Upper lobe of left lung (tissue), 6 donors: ENCODE measurements at regions not wholly inside any gene's neighbourhood (a gene's known extent, or its start where the extent isn't known, plus 50 kb on each side); places are given as distances from the start of the nearest gene placed in this dataset.

ENCODE experiments used
- ATAC-seq, 2 donors: fragments of 200-7000 bp; cut with Tn5 transposase; one replicate each; pipeline ENCODE4 v1.9.1; 2022; ENCODE audit warnings: mild to moderate bottlenecking in 2 of 2, moderate library complexity in 2 of 2; ENCODE audit not compliant: low FRiP score in 2 of 2
- DNase-seq, 2 donors: peaks; one replicate each; pipeline ENCODE4 v3.0.0-alpha.2; 2019 to 2020
- H3K27ac ChIP-seq, 4 donors: fragments of 200-600 bp; sonication (generic); one replicate each; pipeline ENCODE4 v1.5.1; 2016 to 2019
- H3K27me3 ChIP-seq, 4 donors: fragments of 200-600 bp; sonication (generic); one replicate each; pipeline ENCODE4 v1.5.1; 2017 to 2019
- H3K36me3 ChIP-seq, 4 donors: fragments of 200-600 bp; sonication (generic); one replicate each; pipeline ENCODE4 v1.5.1; 2016 to 2019
- H3K4me1 ChIP-seq, 4 donors: fragments of 200-600 bp; sonication (generic); one replicate each; pipeline ENCODE4 v1.5.1; 2018 to 2019
- H3K4me3 ChIP-seq, 4 donors: fragments of 200-600 bp; sonication (generic); one replicate each; pipeline ENCODE4 v1.5.1; 2017 to 2019; ENCODE audit warnings: mild to moderate bottlenecking in 2 of 4, moderate library complexity in 1 of 4
- H3K9me3 ChIP-seq, 4 donors: fragments of 200-600 bp; sonication (generic); one replicate each; pipeline ENCODE4 v1.5.1; 2018 to 2019
- CTCF ChIP-seq, 6 experiments: fragments of 450-650 bp in 4 of 6; fragments of 200-600 bp in 2 of 6; sonication (generic) in 2 of 6; IDR thresholded peaks; one replicate each; pipeline ENCODE4 v1.5.1; 2016 to 2019; ENCODE audit warnings: antibody characterized with exemption in 6 of 6
- EP300 ChIP-seq, 4 donors: sonication (generic); formaldehyde crosslinking; IDR thresholded peaks; one replicate each; pipeline ENCODE4 v1.5.1; 2017; ENCODE audit warnings: antibody characterized with exemption in 4 of 4, control low read depth in 2 of 4
- POLR2A ChIP-seq, 4 donors: fragments of 450-650 bp; IDR thresholded peaks; one replicate each; pipeline ENCODE4 v1.5.1; 2016 to 2017; ENCODE audit warnings: antibody characterized with exemption in 4 of 4, mild to moderate bottlenecking in 2 of 4
- POLR2AphosphoS5 ChIP-seq, 2 donors: sonication (generic); formaldehyde crosslinking; IDR thresholded peaks; one replicate each; pipeline ENCODE4 v1.5.1; 2017; ENCODE audit warnings: antibody characterized with exemption in 2 of 2
- WGBS, 2 donors: methylation state at CpG; one replicate each; pipeline ENCODE4 v1.1.5; 2017 to 2018; 5-methylcytosine and 5-hydroxymethylcytosine counted together
- donor health status: DM: no; HTN: no; CAD: no; lungs with moderate emphysema.
- donor health status: DM: no; HTN: yes; CAD: no; lungs with severe emphysema.

- Histone ChIP-seq H3K9me3 (no peaks in the 10 kb centered on the region), H3K4me1 (no peaks in the 10 kb centered on the region), H3K4me3 (no peak overlapping the region), H3K36me3 (no peaks in the 10 kb centered on the region), H3K27ac (no peak overlapping the region), H3K27me3 (no peaks in the 10 kb centered on the region)
- ATAC-seq: no peak
- TF ChIP-seq EP300 (IDR thresholded peaks at IDR 0.05): no peak
- TF ChIP-seq POLR2AphosphoS5 (IDR thresholded peaks at IDR 0.05): no peak
- TF ChIP-seq POLR2A (IDR thresholded peaks at IDR 0.05): no peak
- no peak for TF ChIP-seq CTCF (IDR thresholded peaks at IDR 0.05)
- 73 to 75% methylated on average over 9 of the region's 9 CpGs for WGBS, 2 donors
- DNase-seq: no peak
These were observed 444.0 kb upstream of the ZNF608 start for GRCh38 chr5:125190232-125191087.

DNA sequence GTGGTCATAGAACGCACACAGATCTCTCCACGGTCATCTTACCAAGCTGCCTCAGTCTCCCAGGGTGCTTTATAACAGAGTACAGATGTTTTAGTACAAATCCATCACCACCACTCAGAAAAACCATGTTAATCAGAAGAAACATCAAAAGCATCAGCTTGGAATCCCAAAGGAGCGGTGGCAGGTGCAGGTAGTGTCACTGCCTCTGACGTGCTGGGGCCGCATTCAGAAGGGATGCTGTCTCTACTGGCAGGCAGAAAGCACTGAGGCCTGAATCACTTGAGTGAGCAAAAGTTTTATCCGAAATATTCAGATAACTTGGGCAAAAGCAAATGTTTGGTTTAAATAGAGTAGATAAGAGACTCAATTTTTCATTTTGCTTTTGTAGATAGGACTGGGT lies 448.4 kb upstream of the ZNF608 start:
- no peak for ATAC-seq
- TF ChIP-seq POLR2A (IDR thresholded peaks at IDR 0.05): no peak
- no peak for TF ChIP-seq EP300 (IDR thresholded peaks at IDR 0.05)
- no peak for TF ChIP-seq CTCF (IDR thresholded peaks at IDR 0.05)
- no peak for TF ChIP-seq POLR2AphosphoS5 (IDR thresholded peaks at IDR 0.05)
- H3K27me3 ChIP-seq: no peaks in the 10 kb centered on the region

GRCh38 chr5:125196481-125197111 lies 450.2 kb upstream of the ZNF608 start:
- ATAC-seq (no peak), DNase-seq (no peak)
- TF ChIP-seq POLR2AphosphoS5 (IDR thresholded peaks at IDR 0.05) (no peak), CTCF (IDR thresholded peaks at IDR 0.05) (no peak), EP300 (IDR thresholded peaks at IDR 0.05) (no peak), POLR2A (IDR thresholded peaks at IDR 0.05) (no peak)
- Histone ChIP-seq H3K27ac (no peak overlapping the region), H3K4me3 (no peak overlapping the region), H3K4me1 (peaks cover 0 to 8% (median 3%) of the 10 kb centered on the region in 4 donors), H3K9me3 (no peaks in the 10 kb centered on the region), H3K27me3 (no peaks in the 10 kb centered on the region), H3K36me3 (no peaks in the 10 kb centered on the region)
- WGBS, 2 donors: 72 to 73% methylated on average over 13 of the region's 13 CpGs

More for the DNA sequence above, 448.4 kb upstream of the ZNF608 start:
- Histone ChIP-seq H3K36me3 (no peaks in the 10 kb centered on the region), H3K27ac (no peak overlapping the region), H3K9me3 (no peaks in the 10 kb centered on the region), H3K4me1 (peaks cover 0 to 8% (median 1%) of the 10 kb centered on the region in 4 donors), H3K4me3 (no peak overlapping the region)
- DNase-seq: no peak
- 92 to 93% methylated on average over 6 of the region's 6 CpGs for WGBS, 2 donors

GRCh38 chr5:125197321-125197720 lies 450.9 kb upstream of the ZNF608 start:
- Histone ChIP-seq H3K36me3 (no peaks in the 10 kb centered on the region), H3K27me3 (no peaks in the 10 kb centered on the region), H3K9me3 (no peaks in the 10 kb centered on the region), H3K4me1 (peaks cover 0 to 8% (median 3%) of the 10 kb centered on the region in 4 donors), H3K4me3 (no peak overlapping the region), H3K27ac (no peak overlapping the region)
- TF ChIP-seq CTCF (IDR thresholded peaks at IDR 0.05) (no peak), EP300 (IDR thresholded peaks at IDR 0.05) (no peak), POLR2A (IDR thresholded peaks at IDR 0.05) (no peak), POLR2AphosphoS5 (IDR thresholded peaks at IDR 0.05) (no peak)
- ATAC-seq: no peak
- 80 to 96% methylated on average over 2 of the region's 2 CpGs for WGBS, 2 donors
- no peak for DNase-seq
